Sigmoid colon (tissue), 6 donors: ENCODE measurements at regions not wholly inside any gene's neighbourhood (a gene's known extent, or its start where the extent isn't known, plus 50 kb on each side); places are given as distances from the start of the nearest gene placed in this dataset.

Source experiments
- DNase-seq: peaks from one replicate; pipeline ENCODE4 v3.0.0-alpha.2; 2019
- H3K27ac ChIP-seq, 4 donors: fragments of 200-600 bp; sonication (generic); one replicate each; pipeline ENCODE4 v1.5.1; 2016 to 2019; ENCODE audit warnings: mild to moderate bottlenecking in 1 of 4
- H3K27me3 ChIP-seq, 3 donors: fragments of 200-600 bp; sonication (generic); one replicate each; pipeline ENCODE4 v1.5.1; 2019; ENCODE audit warnings: mild to moderate bottlenecking in 1 of 3
- H3K36me3 ChIP-seq, 4 donors: fragments of 200-600 bp; sonication (generic); one replicate each; pipeline ENCODE4 v1.5.1; 2016 to 2019
- H3K4me1 ChIP-seq, 4 donors: fragments of 200-600 bp; sonication (generic); one replicate each; pipeline ENCODE4 v1.5.1; 2017 to 2019
- H3K4me3 ChIP-seq, 4 donors: fragments of 200-600 bp; sonication (generic); one replicate each; pipeline ENCODE4 v1.5.1; 2017 to 2019; ENCODE audit warnings: mild to moderate bottlenecking in 2 of 4, moderate library complexity in 1 of 4
- H3K9me3 ChIP-seq, 4 donors: fragments of 200-600 bp in 3 of 4; sonication (generic) in 3 of 4; one replicate each; pipeline versions ENCODE4 v1.5.1 to v1.6.1; 2013 to 2019
- CTCF ChIP-seq, 4 experiments: fragments of 450-650 bp in 3 of 4; fragments of 200-600 bp in 1 of 4; IDR thresholded peaks; one replicate each; pipeline ENCODE4 v1.5.1; 2016 to 2019; ENCODE audit warnings: antibody characterized with exemption in 4 of 4, mild to moderate bottlenecking in 3 of 4, moderate library complexity in 2 of 4
- EP300 ChIP-seq, 4 donors: sonication (generic); formaldehyde crosslinking; IDR thresholded peaks; one replicate each; pipeline ENCODE4 v1.6.1; 2017; ENCODE audit warnings: antibody characterized with exemption in 4 of 4
- POLR2A ChIP-seq, 2 donors: fragments of 450-650 bp; IDR thresholded peaks; one replicate each; pipeline ENCODE4 v1.6.1; 2016; ENCODE audit warnings: antibody characterized with exemption in 2 of 2, mild to moderate bottlenecking in 2 of 2, moderate library complexity in 2 of 2
- POLR2AphosphoS5 ChIP-seq, 4 donors: sonication (generic); formaldehyde crosslinking; IDR thresholded peaks; one replicate each; pipeline ENCODE4 v1.6.1; 2017; ENCODE audit warnings: antibody characterized with exemption in 4 of 4
- WGBS, 2 donors: extraction: QIAGEN DNeasy Blood & Tissue Kit; methylation state at CpG; one replicate each; pipeline ENCODE4 v1.1.7; 2013; 5-methylcytosine and 5-hydroxymethylcytosine counted together
- intact Hi-C: fragments of 100-400 bp; cut with DNase I; formaldehyde crosslinking; loops from one replicate; pipeline ENCODE4 v1.15.1; 2023
- donor health status: healthy with polysubstance abuse.
- donor health status: healthy.

GRCh38 chr5:117161718-117162335, 587.2 kb upstream of the SEMA6A start:
- no peak overlapping the region for H3K27ac ChIP-seq
- no peak for TF ChIP-seq EP300 (IDR thresholded peaks at IDR 0.05)
- TF ChIP-seq POLR2AphosphoS5 (IDR thresholded peaks at IDR 0.05), result no peak
- no peak for TF ChIP-seq CTCF (IDR thresholded peaks at IDR 0.05)
- no peak for TF ChIP-seq POLR2A (IDR thresholded peaks at IDR 0.05)
- WGBS, 2 donors, result 74 to 80% methylated on average over 7 of the region's 7 CpGs

GRCh38 chr5:117160391-117160790, 585.8 kb upstream of the SEMA6A start:
- WGBS, 2 donors, result 30 to 51% methylated on average over 2 of the region's 2 CpGs
- Histone ChIP-seq H3K4me1 (no peaks in the 10 kb centered on the region), H3K9me3 (no peaks in the 10 kb centered on the region), H3K4me3 (no peak overlapping the region), H3K27me3 (no peaks in the 10 kb centered on the region), H3K36me3 (no peaks in the 10 kb centered on the region), H3K27ac (no peak overlapping the region)
- DNase-seq, result no peak
- TF ChIP-seq POLR2A (IDR thresholded peaks at IDR 0.05) (no peak), CTCF (IDR thresholded peaks at IDR 0.05) (no peak), POLR2AphosphoS5 (IDR thresholded peaks at IDR 0.05) (no peak), EP300 (IDR thresholded peaks at IDR 0.05) (no peak)
- intact Hi-C loops, result no loop called here

More at GRCh38 chr5:117161718-117162335, 587.2 kb upstream of the SEMA6A start:
- no peaks in the 10 kb centered on the region for H3K4me1 ChIP-seq
- no peak for DNase-seq
- intact Hi-C loops, result no loop called here
- H3K9me3 ChIP-seq, result no peaks in the 10 kb centered on the region
- no peaks in the 10 kb centered on the region for H3K27me3 ChIP-seq
- no peaks in the 10 kb centered on the region for H3K36me3 ChIP-seq
- no peak overlapping the region for H3K4me3 ChIP-seq

DNA sequence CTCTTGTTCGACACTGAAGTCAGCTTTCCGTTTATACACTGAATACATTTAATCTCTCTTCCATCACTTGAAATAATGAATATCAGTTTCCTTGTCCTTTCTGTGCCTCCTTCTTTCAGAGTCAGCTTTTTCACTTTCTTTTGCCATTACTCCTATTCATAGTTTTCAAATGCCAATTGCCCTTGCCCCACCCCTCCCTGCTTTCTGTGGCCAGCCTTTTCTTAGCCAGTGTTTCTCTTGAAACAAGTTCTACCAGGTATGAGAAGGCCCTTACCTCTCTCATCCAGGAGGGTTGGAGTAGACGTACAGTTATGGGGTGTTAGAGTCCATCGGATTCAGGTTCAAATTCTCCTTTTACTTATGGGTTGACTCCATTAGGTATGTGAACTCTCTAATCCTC, 574.7 kb upstream of the SEMA6A start:
- Histone ChIP-seq H3K36me3 (no peaks in the 10 kb centered on the region), H3K4me3 (no peak overlapping the region), H3K27me3 (no peaks in the 10 kb centered on the region), H3K9me3 (no peaks in the 10 kb centered on the region), H3K27ac (no peak overlapping the region), H3K4me1 (no peaks in the 10 kb centered on the region)
- WGBS, 2 donors, result 92 to 95% methylated on average over 4 of the region's 4 CpGs
- intact Hi-C loops, result no loop called here
- DNase-seq, result no peak
- TF ChIP-seq EP300 (IDR thresholded peaks at IDR 0.05) (no peak), CTCF (IDR thresholded peaks at IDR 0.05) (no peak), POLR2AphosphoS5 (IDR thresholded peaks at IDR 0.05) (no peak), POLR2A (IDR thresholded peaks at IDR 0.05) (no peak)

DNA sequence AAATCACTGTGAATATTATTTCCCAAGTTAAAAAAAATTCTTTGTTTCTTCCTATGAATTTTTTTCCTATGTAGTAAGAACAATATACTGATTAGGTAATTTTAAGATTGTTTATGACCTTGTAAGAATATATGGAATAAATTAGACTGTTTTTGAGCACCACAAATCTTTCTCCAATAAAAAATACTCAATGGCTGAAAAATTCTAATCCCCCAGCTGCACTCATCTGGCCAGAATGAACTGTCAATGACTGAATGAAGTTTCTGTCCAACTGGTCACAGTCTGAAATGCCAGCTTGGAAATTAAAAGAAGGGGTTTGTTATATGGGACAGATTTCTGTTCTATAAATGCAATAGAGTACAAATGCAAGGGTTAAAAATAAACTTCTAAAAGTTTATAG, 569.5 kb upstream of the SEMA6A start:
- TF ChIP-seq POLR2A (IDR thresholded peaks at IDR 0.05) (no peak), CTCF (IDR thresholded peaks at IDR 0.05) (no peak), POLR2AphosphoS5 (IDR thresholded peaks at IDR 0.05) (no peak), EP300 (IDR thresholded peaks at IDR 0.05) (no peak)
- no peak overlapping the region for H3K4me3 ChIP-seq
- H3K27me3 ChIP-seq, result no peaks in the 10 kb centered on the region
- intact Hi-C loops, result no loop called here
- no peaks in the 10 kb centered on the region for H3K36me3 ChIP-seq
- peaks cover 0 to 11% (median 6%) of the 10 kb centered on the region in 4 donors for H3K4me1 ChIP-seq
- no peak for DNase-seq
- no peaks in the 10 kb centered on the region for H3K9me3 ChIP-seq
- H3K27ac ChIP-seq, result no peak overlapping the region

DNA sequence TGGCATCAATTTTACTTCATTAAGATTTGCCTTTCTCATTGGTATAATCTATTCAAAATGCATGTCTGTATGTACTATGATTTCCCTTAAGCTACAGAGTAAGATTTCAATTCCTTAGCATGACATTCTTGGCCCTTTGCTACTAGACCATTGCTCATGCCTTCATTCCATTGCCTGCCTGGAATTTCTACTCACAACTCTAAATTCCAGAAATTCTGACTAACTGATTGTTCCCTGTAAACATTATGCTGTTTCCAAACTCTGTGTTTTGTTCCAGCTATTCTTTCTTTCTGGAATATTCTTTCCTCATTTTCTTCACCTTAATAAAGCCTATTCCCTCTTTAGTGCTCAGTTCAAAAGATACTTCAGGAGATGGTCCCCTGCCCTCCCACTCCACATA, 568.8 kb upstream of the SEMA6A start:
- Histone ChIP-seq H3K27ac (no peak overlapping the region), H3K36me3 (no peaks in the 10 kb centered on the region), H3K4me3 (no peak overlapping the region), H3K4me1 (peaks cover 0 to 11% (median 6%) of the 10 kb centered on the region in 4 donors), H3K9me3 (no peaks in the 10 kb centered on the region), H3K27me3 (no peaks in the 10 kb centered on the region)
- no peak for TF ChIP-seq POLR2AphosphoS5 (IDR thresholded peaks at IDR 0.05)
- TF ChIP-seq EP300 (IDR thresholded peaks at IDR 0.05), result no peak
- TF ChIP-seq POLR2A (IDR thresholded peaks at IDR 0.05), result no peak
- no peak for TF ChIP-seq CTCF (IDR thresholded peaks at IDR 0.05)
- DNase-seq, result no peak
- intact Hi-C loops, result no loop called here
